ENCODE measurements at regions not wholly inside any gene's neighbourhood (a gene's known extent, or its start where the extent isn't known, plus 50 kb on each side); places are given as distances from the start of the nearest gene placed in this dataset.

DNA sequence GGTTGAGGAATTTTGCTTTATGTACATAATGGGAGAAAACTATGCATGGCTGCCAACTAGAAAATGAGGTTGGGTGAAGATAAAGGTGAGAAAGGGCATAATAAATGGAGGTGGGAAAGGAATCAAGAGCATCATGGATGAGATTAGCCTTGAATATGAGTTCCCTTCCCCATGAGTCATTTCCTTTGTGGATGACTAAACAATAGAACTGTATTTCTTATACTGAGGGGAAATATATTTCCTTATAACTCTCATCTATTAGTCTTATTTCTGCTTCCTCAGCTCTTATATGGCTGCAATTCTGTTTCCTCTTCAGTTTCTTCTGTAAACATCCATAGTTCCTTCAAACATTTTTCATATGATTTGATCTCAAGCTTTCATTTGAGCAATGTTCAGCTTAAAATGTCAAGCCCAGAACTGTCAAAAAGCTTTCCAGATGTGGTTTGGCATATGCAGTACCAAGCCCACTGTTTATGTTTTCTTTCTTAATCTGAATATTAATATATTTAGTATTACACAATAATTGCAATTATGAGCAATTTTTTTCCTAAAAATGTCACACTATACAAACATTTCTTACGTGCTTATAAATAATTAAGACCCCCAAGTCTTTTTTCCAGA is 100.7 kb upstream of the GRPR start:
- TF ChIP-seq, protein P1, sequence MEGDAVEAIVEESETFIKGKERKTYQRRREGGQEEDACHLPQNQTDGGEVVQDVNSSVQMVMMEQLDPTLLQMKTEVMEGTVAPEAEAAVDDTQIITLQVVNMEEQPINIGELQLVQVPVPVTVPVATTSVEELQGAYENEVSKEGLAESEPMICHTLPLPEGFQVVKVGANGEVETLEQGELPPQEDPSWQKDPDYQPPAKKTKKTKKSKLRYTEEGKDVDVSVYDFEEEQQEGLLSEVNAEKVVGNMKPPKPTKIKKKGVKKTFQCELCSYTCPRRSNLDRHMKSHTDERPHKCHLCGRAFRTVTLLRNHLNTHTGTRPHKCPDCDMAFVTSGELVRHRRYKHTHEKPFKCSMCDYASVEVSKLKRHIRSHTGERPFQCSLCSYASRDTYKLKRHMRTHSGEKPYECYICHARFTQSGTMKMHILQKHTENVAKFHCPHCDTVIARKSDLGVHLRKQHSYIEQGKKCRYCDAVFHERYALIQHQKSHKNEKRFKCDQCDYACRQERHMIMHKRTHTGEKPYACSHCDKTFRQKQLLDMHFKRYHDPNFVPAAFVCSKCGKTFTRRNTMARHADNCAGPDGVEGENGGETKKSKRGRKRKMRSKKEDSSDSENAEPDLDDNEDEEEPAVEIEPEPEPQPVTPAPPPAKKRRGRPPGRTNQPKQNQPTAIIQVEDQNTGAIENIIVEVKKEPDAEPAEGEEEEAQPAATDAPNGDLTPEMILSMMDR (IDR thresholded peaks at IDR 0.05; ENCODE audit: low read length) = no peak
- TF ChIP-seq EZH2 (IDR thresholded peaks at IDR 0.05; ENCODE audit: borderline replicate concordance, low read length) = no peak
